Heart left ventricle (tissue), 13 donors: ENCODE measurements at regions not wholly inside any gene's neighbourhood (a gene's known extent, or its start where the extent isn't known, plus 50 kb on each side); places are given as distances from the start of the nearest gene placed in this dataset.

Experiments used
- POLR2A ChIP-seq, 2 donors: fragments of 450-650 bp; IDR thresholded peaks; one replicate each; pipeline ENCODE4 v1.6.1; 2017; ENCODE audit warnings: antibody characterized with exemption in 2 of 2, mild to moderate bottlenecking in 2 of 2, moderate library complexity in 2 of 2
- TF ChIP-seq, protein P1 (sequence below), 12 donors: fragments of 200-600 bp; sonication (generic) in 4 of 12; IDR thresholded peaks; one replicate each; pipeline versions ENCODE4 v1.5.0 to v1.8.0; 2018 to 2022; ENCODE audit warnings: antibody characterized with exemption in 12 of 12, mild to moderate bottlenecking in 5 of 12
- donor health status: ischemic (EF 13 %, LVEDD 7.1; RV severe dilation, severe dysfunction).
- donor health status: DM: no; HTN: yes; CAD: no.
- donor health status: DM: no; HTN: no; CAD: no.
- donor health status: ischemic (EF 25% LVEDD 6.9; RV normal size, moderate dysfunction).
- donor health status: ischemic (EF 25% LVEDD 5.7; RV mildly dilated, moderate dysfunction).
- donor health status: ischemic (EF 35%, LVEDD 5.7; RV mildly dilated, moderate dysfunction).
- donor health status: nonischemic (EF 11% LVEDD 7.7; RV severe dilation, severe dysfunction).
- donor health status: DM: yes; HTN: yes; CAD: no.
- donor health status: PGD.
- donor health status: ischemic (EF 29% LVEDD 5.4; RV normal size, mild dysfunction).
- donor health status: nonischemic (EF 23%, LVEDD 6.1; RV moderate dilation, normal function).

DNA sequence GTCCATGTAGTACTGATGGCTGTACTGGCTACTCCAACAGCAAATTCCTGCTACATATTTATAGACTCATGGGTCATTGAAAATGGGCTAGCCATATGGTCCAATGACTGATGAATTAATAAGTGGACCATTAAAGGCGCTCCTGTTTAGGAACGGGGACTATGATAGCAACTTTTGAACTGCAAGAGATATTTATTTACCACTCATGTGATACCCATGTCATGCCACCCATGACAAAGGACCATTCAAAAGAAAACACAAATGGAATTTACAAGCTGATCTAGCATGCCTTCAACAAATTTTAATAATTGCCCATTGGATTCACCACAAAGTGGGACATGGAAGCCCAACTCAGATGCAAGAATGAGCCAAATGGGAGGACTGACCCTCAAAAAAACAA lies 240.0 kb upstream of the GALNTL6 start:
- TF ChIP-seq, protein P1, sequence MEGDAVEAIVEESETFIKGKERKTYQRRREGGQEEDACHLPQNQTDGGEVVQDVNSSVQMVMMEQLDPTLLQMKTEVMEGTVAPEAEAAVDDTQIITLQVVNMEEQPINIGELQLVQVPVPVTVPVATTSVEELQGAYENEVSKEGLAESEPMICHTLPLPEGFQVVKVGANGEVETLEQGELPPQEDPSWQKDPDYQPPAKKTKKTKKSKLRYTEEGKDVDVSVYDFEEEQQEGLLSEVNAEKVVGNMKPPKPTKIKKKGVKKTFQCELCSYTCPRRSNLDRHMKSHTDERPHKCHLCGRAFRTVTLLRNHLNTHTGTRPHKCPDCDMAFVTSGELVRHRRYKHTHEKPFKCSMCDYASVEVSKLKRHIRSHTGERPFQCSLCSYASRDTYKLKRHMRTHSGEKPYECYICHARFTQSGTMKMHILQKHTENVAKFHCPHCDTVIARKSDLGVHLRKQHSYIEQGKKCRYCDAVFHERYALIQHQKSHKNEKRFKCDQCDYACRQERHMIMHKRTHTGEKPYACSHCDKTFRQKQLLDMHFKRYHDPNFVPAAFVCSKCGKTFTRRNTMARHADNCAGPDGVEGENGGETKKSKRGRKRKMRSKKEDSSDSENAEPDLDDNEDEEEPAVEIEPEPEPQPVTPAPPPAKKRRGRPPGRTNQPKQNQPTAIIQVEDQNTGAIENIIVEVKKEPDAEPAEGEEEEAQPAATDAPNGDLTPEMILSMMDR (IDR thresholded peaks at IDR 0.05) = no peak
- no peak for TF ChIP-seq POLR2A (IDR thresholded peaks at IDR 0.05)
